Left cardiac atrium (tissue), 4 donors: ENCODE measurements at regions not wholly inside any gene's neighbourhood (a gene's known extent, or its start where the extent isn't known, plus 50 kb on each side); places are given as distances from the start of the nearest gene placed in this dataset.
"Not testable (repeated sequence)": the region's sequence is repeated elsewhere in the genome, so short reads cannot be mapped to it uniquely, and the experiment has no call there.

ENCODE experiments used
- ATAC-seq, 2 donors: fragments of 200-7000 bp; cut with Tn5 transposase; one replicate each; pipeline ENCODE4 v1.9.1; 2020; ENCODE audit warnings: mild to moderate bottlenecking in 2 of 2, moderate library complexity in 2 of 2
- DNase-seq: peaks from one replicate; pipeline ENCODE4 v3.0.0-alpha.2; 2020
- intact Hi-C, 2 donors: fragments of 100-400 bp; cut with DNase I; formaldehyde crosslinking; loops; one replicate each; pipeline versions ENCODE4 v1.14.1 to v1.15.1; 2022 to 2023
- donor health status: DM: no; HTN: yes; CAD: no.
- donor health status: DM: no; HTN: yes; CAD: no; lungs with severe emphysema.
- donor health status: DM: yes; HTN: yes; CAD: no.
- donor health status: Dilated cardiomyopathy.

DNA sequence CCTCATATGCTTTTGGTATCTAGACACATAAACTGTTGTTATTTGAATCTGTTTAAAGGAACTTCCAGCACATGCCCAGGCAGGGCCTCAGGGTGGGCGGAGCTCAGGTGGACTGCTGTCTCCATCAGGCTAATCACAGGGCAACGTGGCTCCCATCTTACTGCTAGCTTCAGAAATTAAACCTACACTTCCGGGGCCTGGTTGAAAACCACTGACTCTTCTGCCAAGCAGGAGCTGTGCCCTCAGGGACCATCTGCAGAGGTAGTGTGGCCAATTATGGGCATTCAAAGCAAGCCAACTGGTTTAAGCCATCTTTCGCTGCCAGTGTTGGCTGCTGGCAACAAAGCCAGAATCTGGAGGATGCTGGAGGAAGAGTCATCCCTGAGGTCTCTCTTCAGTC is 97.5 kb downstream of the TMX1 start:
- DNase-seq (no peak), ATAC-seq (no peak)
- intact Hi-C loops = no loop called here

DNA sequence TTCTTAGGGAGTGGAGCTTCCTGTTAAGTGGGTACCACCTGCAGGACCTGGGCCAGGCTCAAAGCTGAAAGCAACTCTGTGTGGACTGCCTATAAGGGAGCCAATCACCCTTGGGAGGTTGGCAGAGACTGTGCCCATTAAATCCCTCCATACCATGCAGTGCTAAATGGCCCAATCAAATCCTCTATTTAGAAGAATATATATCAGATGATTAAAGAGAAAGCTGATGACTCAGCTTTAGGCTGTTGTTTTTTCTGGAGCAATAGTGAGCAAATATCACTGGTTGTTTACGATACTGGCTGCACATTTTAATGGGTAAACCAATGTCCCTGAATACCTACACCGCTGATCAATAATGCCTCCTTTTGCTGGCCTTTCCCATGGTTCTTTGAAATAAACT is 101.3 kb downstream of the TMX1 start:
- ATAC-seq (no peak), DNase-seq (no peak)
- intact Hi-C loops = no loop called here

DNA sequence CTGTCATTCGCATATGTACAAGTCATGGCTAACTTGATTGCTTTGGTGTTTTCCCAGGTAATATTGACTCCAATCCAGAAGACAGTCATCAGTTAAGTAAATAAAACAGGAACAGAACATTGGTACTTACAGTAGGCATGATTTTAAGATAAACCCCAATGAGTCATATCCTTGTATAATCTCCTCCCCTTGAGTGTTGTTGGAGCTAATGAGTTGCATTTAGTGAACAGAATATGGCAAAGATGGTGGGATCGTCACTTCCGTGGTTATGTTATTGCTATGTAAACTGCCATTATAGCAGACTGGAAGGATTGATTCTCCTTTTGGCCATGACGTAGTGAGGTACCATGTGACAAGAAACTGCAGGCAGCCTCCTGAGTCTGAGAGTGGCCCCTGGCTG is 102.2 kb downstream of the TMX1 start:
- intact Hi-C loops = no loop called here
- no peak for ATAC-seq
- no peak for DNase-seq

DNA sequence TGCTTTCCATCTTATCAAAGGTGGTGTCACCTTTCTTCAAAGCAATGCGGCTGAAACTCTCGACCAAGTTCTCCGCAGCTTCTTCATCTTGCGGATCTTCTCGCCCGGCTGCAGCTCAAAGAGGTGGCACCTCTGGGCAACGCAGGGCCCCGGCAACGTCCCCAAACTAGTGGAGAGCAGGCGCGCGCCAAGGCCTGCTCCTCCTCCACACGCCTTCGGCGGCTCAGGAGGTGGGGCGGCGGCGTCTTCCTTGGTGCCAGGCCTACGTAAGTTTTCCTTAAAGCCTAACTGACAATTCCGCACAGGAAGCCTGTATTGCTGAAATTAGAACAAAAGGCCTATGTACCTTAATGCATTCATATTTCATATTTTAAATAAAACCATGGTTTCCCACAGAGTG is 112.0 kb downstream of the TMX1 start:
- no peak for ATAC-seq

DNA sequence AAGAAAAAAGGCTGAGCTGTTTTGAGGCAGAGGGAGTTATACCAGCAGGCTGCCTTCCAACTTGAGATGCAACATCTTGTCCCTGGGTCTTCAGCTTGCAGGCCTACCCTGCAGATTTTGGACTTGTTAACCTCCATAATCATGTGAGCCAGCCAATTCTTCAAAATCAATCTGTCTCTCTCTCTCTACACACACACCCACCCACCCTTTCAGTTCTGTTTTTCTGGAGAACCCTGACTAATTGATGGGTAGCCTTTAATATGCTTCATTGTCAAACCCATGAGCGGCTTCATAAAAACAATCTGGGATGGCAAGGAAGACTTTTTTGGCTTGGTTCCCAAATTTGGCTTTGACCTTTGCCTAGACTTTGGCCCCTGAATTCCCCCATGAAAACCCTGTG is 113.9 kb downstream of the TMX1 start:
- DNase-seq (no peak), ATAC-seq (no peak)
- intact Hi-C loops = no loop called here

More for the DNA sequence above, 112.0 kb downstream of the TMX1 start:
- intact Hi-C loops = no loop called here
- no peak for DNase-seq

DNA sequence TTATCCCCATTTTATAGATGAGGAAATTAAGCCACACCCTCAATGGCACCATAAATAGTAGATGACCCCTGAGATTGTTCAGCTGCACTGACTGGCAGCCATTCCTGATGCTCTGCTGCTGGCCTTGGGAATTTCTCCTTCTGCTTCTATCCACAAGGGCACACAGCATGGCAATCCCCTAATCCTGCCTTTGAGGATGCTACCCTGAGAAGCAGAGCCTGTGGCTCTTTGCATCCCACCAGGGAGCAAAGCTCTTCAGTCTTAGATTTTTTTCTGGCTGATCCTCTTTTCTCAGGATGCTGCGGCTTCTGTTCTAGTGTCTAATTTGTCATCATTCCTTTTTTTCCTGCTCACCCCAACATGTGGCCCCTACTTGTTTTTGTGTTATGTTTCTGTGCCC is 114.8 kb downstream of the TMX1 start:
- intact Hi-C loops = no loop called here
- DNase-seq = no peak
- no peak for ATAC-seq

DNA sequence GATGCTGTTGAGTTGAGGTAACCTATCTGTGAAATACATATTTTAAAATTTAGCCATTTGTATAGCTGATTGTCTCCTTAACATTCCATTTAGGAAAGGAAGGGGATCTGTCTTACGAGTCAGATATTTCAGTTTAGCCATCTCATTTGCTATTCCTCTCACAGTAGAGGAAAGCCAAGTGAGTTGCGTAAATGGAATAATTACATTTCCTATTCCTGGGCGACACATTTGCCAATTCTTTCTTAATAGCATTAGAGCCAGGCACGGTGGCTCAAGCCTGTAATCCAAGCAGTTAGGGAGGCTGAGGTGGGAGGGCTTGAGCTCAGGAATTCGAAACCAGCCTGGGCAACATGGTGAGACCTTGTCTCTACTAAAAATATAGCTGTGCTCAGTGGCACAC is 116.3 kb downstream of the TMX1 start:
- intact Hi-C loops = no loop called here
- ATAC-seq (no peak), DNase-seq (no peak)

DNA sequence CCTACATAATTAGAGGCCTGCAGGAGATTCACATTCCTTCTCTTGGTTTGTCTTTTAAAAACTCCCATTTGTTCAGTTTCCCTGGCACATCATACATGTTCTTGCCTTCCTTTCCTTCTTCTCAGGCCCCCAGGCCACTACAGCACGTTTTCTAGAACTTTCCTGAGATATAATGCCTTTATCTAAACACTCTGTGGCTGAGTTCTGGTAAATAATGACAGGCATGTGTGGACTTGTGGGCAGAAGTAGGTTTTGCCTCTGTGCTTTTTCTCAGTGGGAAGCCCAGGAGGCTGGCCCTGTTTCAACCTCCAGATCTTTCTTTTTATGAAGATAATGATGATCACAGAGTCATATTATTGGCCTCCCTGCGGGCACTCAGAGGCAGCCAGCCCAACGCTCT is 117.2 kb downstream of the TMX1 start:
- DNase-seq (no peak), ATAC-seq (no peak)
- intact Hi-C loops = no loop called here

DNA sequence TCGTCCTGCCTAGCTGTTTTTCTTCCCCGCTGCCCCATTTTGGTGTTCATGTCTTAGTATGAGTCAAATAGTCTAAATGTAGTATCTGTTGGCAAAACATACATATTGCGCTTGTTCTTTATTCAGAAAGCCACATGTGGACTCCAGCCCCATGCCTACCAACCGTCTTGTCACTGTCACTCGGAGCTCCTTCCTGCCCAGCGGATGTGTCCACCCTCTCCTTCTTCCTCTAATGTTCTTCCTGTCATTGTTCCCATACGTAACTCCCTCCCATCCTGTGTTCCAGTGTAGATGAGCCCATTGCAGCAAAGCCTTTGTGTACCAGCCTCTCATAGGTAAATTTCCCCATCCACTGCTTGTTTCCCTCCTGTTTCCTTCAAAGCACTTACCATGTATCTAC is 120.5 kb downstream of the TMX1 start:
- intact Hi-C loops = no loop called here
- no peak for ATAC-seq
- DNase-seq = no peak

DNA sequence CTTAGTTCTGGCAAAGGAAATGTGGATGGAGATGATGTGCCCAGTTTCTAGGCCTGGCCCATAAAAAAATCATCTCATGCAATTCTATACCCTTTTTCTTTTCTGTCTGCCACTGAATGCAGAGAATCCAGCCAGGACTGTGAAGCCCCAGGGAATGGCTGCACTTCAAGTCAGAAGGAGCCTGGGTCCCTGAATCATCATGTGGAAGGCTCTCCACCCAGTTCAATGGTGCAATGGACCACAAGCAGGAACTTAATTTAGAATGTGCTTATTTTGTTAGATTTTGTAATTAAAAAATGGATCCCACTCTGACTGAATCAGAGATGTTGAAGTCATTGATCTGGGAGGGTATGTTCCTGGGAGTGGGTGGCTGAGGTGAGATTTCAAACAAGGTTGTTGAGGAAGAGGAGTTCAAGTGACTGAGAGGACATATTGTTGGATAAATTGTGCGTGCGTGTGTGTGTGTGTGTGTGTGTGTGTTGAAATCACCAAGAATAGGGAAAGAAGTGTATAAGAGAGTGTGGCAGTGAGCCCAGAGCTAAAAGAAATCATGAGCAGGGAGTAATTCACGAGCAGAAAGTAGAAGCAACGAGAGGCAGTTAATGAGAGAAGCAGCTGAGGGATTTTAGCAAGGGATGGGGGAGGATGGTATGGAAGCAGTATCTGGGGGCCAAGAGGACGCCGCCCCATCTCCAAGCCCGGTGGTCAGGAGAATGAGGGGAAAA is 125.4 kb downstream of the TMX1 start:
- DNase-seq (no peak), ATAC-seq (no peak)
- intact Hi-C loops = no loop called here

DNA sequence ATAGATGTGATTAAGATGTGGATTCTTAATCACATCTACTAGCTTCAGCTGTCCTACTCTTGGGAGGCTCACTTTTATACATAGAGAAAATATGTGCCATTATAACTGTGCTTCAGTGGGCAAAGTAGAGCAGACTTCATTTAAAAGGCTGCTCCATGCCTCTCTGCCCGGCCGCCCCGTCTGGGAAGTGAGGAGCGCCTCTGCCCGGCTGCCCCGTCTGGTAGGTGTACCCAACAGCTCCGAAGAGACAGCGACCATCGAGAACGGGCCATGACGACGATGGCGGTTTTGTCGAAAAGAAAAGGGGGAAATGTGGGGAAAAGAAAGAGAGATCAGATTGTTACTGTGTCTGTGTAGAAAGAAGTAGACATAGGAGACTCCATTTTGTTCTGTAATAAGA is 126.4 kb downstream of the TMX1 start:
- intact Hi-C loops, ATAC-seq, DNase-seq: not testable (repeated sequence)

DNA sequence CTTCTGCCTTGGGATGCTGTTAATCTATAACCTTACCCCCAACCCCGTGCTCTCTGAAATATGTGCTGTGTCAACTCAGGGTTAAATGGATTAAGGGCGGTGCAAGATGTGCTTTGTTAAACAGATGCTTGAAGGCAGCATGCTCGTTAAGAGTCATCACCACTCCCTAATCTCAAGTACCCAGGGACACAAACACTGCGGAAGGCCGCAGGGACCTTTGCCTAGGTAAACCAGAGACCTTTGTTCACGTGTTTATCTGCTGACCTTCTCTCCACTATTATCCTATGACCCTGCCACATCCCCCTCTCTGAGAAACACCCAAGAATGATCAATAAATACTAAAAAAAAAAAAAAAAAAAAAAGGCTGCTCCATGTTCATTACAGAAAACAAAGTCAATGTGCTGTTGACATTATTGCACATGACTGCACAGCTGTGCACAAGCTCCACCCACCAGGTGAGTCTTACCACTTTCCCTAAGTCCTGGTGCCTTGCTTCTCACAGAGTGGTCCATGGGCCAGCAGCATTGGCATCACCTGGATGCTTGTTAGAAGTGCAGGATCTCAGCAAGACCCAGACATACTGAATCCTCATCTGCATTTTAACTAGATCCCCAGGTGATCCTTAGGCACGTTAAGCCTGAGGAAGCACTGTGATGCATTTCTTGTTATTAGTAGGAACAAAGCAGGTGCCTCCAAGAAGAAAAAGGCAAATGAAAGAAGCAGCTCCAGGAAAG is 127.0 kb downstream of the TMX1 start:
- ATAC-seq, intact Hi-C loops, DNase-seq: not testable (repeated sequence)

DNA sequence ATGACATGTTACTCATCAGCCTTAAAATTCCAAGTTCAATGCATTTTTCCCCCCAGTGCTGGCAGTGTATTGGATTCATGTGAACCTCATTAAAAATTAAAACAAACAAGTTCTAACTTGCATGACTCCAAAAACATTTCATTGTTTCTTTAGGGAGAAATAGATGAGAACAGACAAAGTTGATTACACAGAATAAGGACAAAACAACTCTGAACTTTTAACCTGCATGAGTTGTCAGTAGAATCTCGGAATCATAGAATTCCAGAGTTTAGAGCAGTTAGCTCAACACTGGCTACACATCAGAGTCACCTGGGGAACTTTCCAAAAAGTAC is 127.5 kb downstream of the TMX1 start:
- ATAC-seq = peak in 1 of 2 donors; percentile 39
- intact Hi-C loops = no loop called here
- DNase-seq = no peak

DNA sequence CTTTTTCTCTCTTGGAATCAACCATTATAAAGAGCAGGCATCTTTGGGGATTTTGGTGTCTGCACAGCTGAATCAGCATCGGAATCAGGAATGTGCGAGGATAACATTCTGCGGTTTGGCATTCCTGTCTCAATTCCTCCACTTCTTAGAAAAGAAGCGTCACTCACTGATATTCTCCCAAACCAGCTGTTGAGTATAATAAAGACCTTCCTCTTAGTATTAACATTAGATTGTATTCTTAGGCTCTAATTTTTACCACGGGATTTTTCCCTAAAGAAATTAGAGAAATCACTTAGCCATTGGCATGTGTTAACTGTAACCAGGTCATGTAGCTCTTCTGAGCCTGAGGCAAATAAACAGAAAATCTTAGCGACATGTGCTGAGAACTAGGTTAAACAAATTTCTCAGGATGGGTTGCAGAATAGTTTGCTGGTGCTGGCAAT is 128.7 kb downstream of the TMX1 start:
- intact Hi-C loops = no loop called here
- ATAC-seq = peak; percentile 75 to 88

DNA sequence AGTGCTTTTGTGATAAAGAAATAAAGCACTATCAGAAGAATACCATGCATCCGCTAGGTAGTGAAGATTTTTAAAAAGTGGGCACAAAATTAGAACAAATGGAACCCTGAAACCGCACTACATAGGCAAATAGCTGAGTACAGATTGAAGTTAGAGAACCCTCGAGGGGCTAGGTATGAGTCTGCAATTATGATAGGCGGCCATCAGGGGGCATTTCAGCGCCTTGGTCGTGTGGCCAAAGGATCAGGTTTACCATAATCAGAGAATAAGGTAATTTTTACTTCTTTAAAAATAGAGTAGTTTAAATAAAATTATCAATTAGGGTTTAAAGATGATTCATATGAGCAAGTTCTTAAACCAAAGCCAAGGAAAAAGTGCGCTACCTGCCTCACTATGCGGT is 129.8 kb downstream of the TMX1 start:
- no peak for DNase-seq
- no peak for ATAC-seq
- intact Hi-C loops = no loop called here

More for the DNA sequence above, 128.7 kb downstream of the TMX1 start:
- DNase-seq = no peak

DNA sequence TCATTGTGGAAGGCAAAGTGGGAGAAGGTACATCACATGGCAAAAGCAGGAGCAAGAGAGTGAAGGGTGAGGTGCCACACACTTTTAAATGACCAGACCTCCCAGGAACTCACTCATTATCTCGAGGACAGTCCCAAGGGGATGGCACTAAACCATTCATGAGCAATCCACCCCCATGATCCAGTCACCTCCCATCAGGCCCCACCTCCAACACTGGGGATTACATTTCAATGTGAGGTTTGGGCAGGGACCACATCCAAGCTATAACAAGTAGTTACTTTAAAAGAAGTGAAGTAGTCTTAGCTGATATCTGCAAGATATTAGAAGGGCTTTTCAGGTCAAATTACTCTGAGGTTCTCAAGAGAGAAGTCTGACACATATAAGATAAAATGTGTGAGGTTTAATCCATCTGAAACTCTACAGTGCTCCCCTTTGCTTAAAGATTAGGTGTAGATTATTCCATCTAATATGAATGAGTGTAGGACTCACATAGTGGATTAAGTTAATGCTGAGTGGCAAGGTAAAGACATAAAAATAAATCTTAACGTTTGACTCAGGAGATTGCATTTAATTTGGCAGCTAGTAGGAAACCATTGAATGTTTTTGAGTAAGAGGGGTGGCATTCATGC is 130.8 kb downstream of the TMX1 start:
- intact Hi-C loops = no loop called here
- ATAC-seq (no peak), DNase-seq (no peak)

DNA sequence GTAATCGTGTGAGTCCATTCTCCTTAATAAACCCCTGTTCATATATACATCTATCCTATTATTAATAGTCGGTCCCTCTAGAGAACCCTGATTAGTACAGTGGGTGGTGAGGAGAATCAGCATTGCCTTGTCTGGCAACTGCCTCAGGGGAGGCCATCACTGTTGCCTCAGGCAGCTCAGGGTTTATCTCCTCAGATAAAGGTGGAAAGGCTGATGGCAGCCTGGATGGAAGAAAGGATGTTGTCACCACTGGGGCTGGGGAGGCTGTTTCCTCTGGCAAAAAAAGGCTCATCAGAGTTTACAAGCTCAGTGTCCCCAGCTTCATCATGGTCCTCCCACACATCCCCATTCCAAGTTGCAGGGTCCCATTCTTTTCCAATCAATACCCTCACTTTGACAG is 137.1 kb downstream of the TMX1 start:
- DNase-seq, ATAC-seq, intact Hi-C loops: not testable (repeated sequence)

DNA sequence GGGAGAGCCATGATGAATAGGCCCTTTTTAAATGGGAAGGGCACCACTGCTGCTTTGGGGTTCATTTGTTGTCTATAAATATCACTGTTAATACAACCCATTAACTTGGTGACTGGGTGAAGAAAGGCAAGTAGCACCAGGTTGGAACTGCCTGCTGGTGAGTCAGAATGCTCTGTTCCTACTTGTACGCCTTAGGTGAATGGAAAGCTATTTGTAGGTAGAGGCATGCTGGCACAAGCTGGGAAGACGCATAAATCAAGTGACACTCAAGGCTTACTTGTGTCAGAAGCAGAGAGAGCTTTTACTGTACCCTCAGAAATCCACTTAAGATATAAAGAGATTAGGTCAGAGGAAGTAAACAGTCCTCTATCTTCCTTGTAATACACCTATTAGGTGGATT is 142.5 kb downstream of the TMX1 start:
- no peak for ATAC-seq
- intact Hi-C loops = no loop called here

DNA sequence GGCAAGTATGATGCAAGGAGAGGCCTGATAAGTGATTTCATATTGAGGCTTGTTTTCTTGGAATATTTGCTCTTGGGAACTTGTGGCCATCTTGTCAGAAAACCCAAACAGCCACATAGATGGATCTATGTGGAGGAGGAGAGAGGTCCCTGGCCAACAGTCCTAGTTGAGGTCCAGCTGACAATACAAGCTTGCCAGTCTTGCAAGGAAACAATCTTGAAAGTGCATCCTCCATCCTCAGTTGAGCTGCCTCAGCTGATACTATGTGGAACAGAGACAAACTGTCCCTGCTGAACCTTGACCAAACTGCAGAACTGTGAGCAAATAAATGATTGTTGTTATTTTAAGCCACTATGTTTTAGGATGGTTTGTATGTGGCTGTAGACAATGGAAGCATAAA is 146.4 kb downstream of the TMX1 start:
- ATAC-seq (no peak), DNase-seq (no peak)
- intact Hi-C loops = no loop called here

More for the DNA sequence above, 142.5 kb downstream of the TMX1 start:
- no peak for DNase-seq

DNA sequence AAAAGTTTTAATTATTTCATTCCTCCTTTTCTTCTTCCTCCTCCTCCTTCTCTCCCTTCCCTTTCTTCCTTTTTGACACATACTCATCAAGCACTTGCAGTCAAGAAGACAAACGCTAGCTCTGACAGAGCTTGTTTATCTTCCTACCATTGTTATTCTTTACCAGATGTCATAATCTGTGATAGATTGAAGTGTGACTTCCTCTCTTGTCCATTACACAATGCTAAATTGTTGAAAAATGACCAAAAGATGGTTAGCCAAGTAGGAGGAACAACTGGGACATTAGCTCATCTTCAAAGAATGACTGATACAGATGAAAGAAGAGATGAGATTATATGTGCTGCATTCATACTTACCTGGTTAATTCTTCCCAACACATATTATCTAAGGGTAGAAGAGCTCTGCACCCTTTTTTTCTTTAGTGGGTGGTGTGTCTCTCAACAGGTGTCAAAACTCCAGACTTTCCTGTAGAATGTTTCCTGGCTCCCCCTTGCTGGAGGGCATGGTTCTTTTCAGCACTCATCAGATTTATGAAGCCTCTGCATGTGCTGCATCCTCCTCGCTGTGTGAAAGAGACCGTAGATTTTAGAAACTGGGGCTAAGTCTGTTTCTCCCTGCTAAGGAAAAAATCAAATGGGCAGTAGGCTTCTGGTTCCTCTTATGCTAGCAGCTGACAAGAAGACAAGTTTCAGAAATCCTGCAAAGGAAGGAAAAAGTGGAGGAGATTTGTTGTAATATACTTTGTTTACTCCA is 147.1 kb downstream of the TMX1 start:
- no peak for ATAC-seq
- intact Hi-C loops = no loop called here
- DNase-seq = no peak
